SK-N-MC (cell line): ENCODE measurements at regions not wholly inside any gene's neighbourhood (a gene's known extent, or its start where the extent isn't known, plus 50 kb on each side); places are given as distances from the start of the nearest gene placed in this dataset.
"Not testable (repeated sequence)": the region's sequence is repeated elsewhere in the genome, so short reads cannot be mapped to it uniquely, and the experiment has no call there.

ENCODE experiments used
- DNase-seq: peaks from one replicate; pipeline ENCODE4 v3.0.0-alpha.2; 2011; ENCODE audit warnings: low read depth, low spot score
- H3K27ac ChIP-seq: fragments of 200-600 bp; sonication (generic); 2 replicates; pipeline ENCODE4 v1.5.1; 2016; ENCODE audit warnings: mixed run types
- H3K36me3 ChIP-seq: fragments of 200-600 bp; sonication (generic); 2 replicates; pipeline ENCODE4 v1.6.1; 2017; ENCODE audit warnings: antibody characterized with exemption, low read length, mixed read lengths; ENCODE audit not compliant: insufficient read depth
- H3K4me3 ChIP-seq: fragments of 200-600 bp; sonication (generic); 2 replicates; pipeline ENCODE4 v1.5.1; 2016
- H3K9ac ChIP-seq: fragments of 200-600 bp; sonication (generic); 2 replicates; pipeline ENCODE4 v1.8.0; 2017; ENCODE audit warnings: mixed run types, mixed read lengths; ENCODE audit not compliant: insufficient read length
- H3K9me3 ChIP-seq: fragments of 200-600 bp; sonication (generic); 2 replicates; pipeline ENCODE4 v1.6.1; 2017; ENCODE audit warnings: low read depth, mild to moderate bottlenecking, antibody characterized with exemption, low read length, moderate library complexity, mixed read lengths
- EZH2 ChIP-seq: fragments of 200-600 bp; sonication (generic); IDR thresholded peaks from one replicate; pipeline ENCODE4 v1.6.1; 2017; ENCODE audit warnings: antibody characterized with exemption
- FOXP2 ChIP-seq: optimal IDR thresholded peaks from 2 replicates; pipeline ENCODE3; 2011; ENCODE audit warnings: mild to moderate bottlenecking, moderate library complexity; ENCODE audit not compliant: insufficient read depth; ENCODE audit errors: extremely low read length, control extremely low read depth
- POLR2AphosphoS5 ChIP-seq: IDR thresholded peaks from 2 replicates; pipeline ENCODE4 v1.6.1; 2012; ENCODE audit warnings: mild to moderate bottlenecking, low read depth, low read length, borderline replicate concordance

DNA sequence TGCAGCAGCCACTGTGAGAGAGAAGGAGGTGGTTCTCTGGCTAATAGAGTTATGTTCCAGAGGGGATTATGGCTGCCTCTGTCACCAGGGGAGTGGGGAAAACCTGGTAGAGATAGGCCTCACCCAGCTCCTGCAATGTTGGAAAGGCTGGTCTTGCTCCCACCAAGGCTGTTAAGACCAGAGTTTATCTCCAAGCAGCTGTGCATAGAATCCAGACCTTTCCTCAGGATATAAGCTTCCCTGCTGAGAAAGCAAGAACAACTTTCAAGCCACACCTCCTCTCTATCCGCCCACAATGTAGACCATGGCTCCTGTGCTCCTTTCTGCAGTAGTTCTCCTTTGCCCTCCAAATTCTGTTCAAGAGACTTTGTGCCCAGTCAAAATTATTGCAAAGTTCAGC is 1375.4 kb downstream of the REEP3 start:
- Histone ChIP-seq H3K9ac (no peak overlapping the region), H3K4me3 (no peak overlapping the region), H3K36me3 (no peaks in the 10 kb centered on the region), H3K9me3 (no peaks in the 10 kb centered on the region), H3K27ac (no peak overlapping the region)
- TF ChIP-seq FOXP2 (no peak), POLR2AphosphoS5 (no peak), EZH2 (no peak)
- DNase-seq, result no peak

DNA sequence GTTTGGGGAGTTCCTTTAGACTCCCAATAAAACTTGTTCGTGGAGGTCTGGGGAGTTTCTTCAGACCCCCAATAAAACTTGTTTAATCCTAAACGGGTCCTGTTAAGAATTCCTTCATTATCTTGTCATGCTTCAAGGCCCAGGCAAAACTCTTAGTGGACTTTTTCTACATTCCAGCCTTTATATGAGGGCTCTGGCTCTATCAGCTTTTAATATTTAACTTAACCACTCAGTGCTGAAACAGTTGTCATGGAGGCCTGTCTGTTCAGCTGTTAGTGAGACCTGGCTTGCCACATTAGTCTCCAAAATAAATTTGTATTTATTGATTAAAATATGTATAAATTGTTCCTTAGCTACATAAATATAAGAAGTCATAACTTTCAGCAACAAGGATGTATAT is 1385.1 kb downstream of the REEP3 start:
- DNase-seq, H3K9me3 ChIP-seq, H3K36me3 ChIP-seq, H3K4me3 ChIP-seq, H3K9ac ChIP-seq, H3K27ac ChIP-seq: not testable (repeated sequence)

DNA sequence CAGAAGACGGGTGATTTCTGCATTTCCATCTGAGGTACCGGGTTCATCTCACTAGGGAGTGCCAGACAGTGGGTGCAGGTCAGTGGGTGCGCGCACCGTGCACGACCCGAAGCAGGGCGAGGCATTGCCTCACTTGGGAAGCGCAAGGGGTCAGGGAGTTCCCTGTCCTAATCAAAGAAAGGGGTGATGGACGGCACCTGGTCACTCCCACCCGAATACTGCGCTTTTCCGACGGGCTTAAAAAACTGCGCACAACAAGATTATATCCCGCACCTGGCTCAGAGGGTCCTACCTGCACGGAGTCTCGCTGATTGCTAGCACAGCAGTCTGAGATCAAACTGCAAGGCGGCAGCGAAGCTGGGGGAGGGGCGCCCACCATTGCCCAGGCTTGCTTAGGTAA is 1403.1 kb downstream of the REEP3 start:
- H3K9ac ChIP-seq, H3K9me3 ChIP-seq, H3K4me3 ChIP-seq, H3K36me3 ChIP-seq, H3K27ac ChIP-seq, DNase-seq: not testable (repeated sequence)

DNA sequence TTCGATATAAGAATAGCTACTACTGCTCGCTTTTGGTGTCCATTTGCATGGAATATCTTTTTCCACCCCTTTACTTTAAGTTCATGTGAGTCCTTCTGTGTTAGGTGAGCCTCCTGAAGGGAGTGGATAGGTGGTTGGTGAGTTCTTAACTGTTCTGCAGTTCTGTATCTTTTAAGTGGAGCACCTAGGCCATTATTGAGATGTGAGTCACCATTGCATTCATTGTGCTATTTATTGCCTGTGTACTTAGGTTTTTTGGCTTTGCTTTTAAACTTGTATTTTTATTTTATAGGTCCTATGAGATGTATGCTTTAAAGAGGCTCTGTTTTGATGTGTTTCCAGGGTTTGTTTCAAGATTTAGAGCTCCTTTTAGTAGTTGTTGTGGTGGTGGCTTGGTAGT is 1430.8 kb downstream of the REEP3 start:
- Histone ChIP-seq H3K27ac (no peak overlapping the region), H3K9ac (no peak overlapping the region), H3K36me3 (no peaks in the 10 kb centered on the region), H3K4me3 (no peak overlapping the region), H3K9me3 (no peaks in the 10 kb centered on the region)
- TF ChIP-seq EZH2 (no peak), FOXP2 (no peak)
- no peak for DNase-seq

DNA sequence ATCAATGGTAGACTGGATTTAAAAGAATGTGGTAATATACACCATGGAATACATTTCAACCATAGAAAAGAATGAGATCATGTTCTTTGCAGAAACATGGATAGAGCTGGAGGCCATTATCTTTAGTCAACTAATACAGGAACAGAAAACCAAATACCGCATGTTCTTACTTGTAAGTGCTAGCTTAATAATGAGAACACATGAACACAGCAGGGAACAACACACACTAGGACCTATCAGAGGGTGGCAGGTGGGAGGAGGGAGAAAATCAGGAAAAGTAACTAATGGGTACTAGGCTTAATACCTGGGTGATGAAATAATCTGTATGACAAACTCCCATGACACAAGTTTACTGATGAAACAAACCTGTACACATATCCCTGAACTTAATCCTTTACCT is 1435.2 kb downstream of the REEP3 start:
- no peak overlapping the region for H3K4me3 ChIP-seq
- no peak for DNase-seq
- H3K9me3 ChIP-seq, result no peaks in the 10 kb centered on the region
- no peak overlapping the region for H3K27ac ChIP-seq
- no peak for TF ChIP-seq FOXP2
- TF ChIP-seq POLR2AphosphoS5, result no peak
- no peak for TF ChIP-seq EZH2
- no peak overlapping the region for H3K9ac ChIP-seq
- no peaks in the 10 kb centered on the region for H3K36me3 ChIP-seq

DNA sequence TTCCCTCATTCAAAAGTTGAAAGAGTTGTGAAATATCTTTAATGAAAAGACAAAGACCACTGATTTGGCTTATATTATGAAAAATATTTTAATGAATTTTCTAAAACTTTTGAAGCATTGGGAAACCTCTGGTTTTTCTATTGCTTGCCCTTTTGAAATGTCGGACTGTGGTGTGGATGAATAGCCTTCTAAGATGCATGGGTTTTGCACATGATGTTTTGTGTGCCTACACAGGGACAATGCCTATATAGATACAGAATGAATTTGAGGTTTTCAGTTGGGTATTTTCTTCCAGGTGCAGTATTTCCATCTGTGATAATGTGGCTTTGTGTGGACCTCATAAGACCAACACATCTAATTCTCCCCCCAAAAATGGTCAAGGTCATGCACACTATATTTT is 1437.9 kb downstream of the REEP3 start:
- H3K9ac ChIP-seq, result no peak overlapping the region
- no peak overlapping the region for H3K4me3 ChIP-seq
- H3K27ac ChIP-seq, result no peak overlapping the region
- H3K36me3 ChIP-seq, result no peaks in the 10 kb centered on the region
- TF ChIP-seq POLR2AphosphoS5 (no peak), EZH2 (no peak), FOXP2 (no peak)
- no peaks in the 10 kb centered on the region for H3K9me3 ChIP-seq
- DNase-seq, result no peak

DNA sequence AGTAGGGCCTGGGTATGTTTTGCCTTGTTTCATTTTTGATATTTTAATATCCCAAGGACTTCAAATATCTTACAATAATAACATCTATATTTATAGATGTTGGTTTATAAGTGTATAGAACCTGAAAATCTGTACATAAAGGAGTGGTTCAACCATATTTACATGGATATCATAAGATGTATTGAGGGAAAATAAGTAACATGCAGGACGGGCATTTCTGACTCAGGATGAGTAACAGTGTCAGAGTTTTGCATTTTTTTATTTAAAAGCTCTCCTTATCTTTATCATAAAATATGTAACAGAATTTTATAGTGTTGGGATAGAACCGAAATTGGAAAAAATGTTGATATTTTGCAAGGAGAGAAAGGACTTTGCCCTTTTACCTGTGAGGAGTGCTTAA is 1438.7 kb downstream of the REEP3 start:
- no peaks in the 10 kb centered on the region for H3K36me3 ChIP-seq
- no peaks in the 10 kb centered on the region for H3K9me3 ChIP-seq
- H3K27ac ChIP-seq, result no peak overlapping the region
- H3K4me3 ChIP-seq, result no peak overlapping the region
- no peak overlapping the region for H3K9ac ChIP-seq
- no peak for TF ChIP-seq EZH2
- no peak for TF ChIP-seq POLR2AphosphoS5
- no peak for TF ChIP-seq FOXP2
- no peak for DNase-seq

DNA sequence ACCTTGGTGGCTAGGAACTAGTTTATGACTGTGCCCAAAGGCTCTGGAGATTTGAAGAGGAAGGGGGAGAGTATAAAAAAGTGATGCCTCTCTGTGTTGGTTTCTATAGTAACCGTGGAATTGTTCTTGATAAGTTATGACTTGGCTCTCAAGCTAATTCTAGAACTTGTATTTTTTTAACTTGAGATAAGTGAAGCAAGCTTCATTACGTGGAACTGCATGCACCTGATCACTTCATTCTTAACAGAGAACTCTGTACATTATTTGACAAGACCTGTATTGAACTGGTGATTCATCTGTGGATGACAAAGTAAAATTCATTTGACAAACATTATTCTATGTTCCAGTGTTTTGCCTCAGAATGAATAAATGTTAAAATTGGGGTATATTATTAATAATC is 1452.2 kb downstream of the REEP3 start:
- H3K27ac ChIP-seq, result no peak overlapping the region
- no peaks in the 10 kb centered on the region for H3K36me3 ChIP-seq
- H3K9ac ChIP-seq, result no peak overlapping the region
- DNase-seq, result no peak
- H3K4me3 ChIP-seq, result no peak overlapping the region
- TF ChIP-seq EZH2, result no peak
- TF ChIP-seq FOXP2, result no peak
- TF ChIP-seq POLR2AphosphoS5, result no peak
- H3K9me3 ChIP-seq, result no peaks in the 10 kb centered on the region

DNA sequence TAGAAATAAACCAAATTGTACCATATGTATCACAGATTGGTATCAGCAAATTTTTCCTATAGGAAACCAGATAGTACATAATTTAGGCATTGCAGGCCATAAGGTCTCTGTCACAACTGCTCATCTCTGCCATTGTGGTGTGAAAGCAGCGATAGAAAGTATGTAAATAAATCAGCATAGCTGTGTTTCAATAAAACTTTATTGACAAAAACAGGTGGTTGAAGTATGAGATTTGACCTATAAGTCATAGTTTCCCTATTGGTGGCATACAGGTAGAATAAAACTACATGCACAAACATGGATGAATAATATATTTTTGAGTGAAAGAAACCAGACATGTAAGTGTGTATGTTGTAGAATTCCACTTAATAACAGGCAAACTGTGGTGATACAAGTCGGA is 1454.9 kb downstream of the REEP3 start:
- TF ChIP-seq POLR2AphosphoS5 (no peak), FOXP2 (no peak), EZH2 (no peak)
- H3K9ac ChIP-seq, result no peak overlapping the region
- no peaks in the 10 kb centered on the region for H3K36me3 ChIP-seq
- no peak overlapping the region for H3K27ac ChIP-seq
- no peak overlapping the region for H3K4me3 ChIP-seq
- DNase-seq, result no peak
- H3K9me3 ChIP-seq, result no peaks in the 10 kb centered on the region

DNA sequence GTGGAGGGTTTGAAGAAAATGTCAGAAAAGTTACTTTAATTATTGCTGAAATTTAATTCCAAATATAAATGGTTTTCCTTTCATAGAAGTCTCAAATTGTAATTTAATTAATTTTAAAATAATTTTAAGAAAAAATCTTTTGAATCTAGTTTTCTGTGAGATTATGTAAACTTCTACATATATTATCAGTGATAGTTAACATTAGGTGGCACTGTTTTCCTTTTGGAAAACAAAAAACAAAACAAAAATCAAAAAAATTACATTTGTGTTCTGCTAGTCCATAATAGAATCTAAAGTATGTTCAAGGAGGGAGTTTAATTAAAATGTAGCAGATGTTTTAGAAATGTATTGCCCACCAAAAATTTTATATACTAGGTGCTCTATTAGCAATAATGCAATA is 1456.7 kb downstream of the REEP3 start:
- TF ChIP-seq FOXP2, result no peak
- no peak for TF ChIP-seq POLR2AphosphoS5
- TF ChIP-seq EZH2, result no peak
- H3K9me3 ChIP-seq, result no peaks in the 10 kb centered on the region
- H3K4me3 ChIP-seq, result no peak overlapping the region
- H3K36me3 ChIP-seq, result no peaks in the 10 kb centered on the region
- no peak overlapping the region for H3K9ac ChIP-seq
- no peak overlapping the region for H3K27ac ChIP-seq
- DNase-seq, result no peak
